ENCODE measurements at regions not wholly inside any gene's neighbourhood (a gene's known extent, or its start where the extent isn't known, plus 50 kb on each side); places are given as distances from the start of the nearest gene placed in this dataset.
"Not testable (repeated sequence)": the region's sequence is repeated elsewhere in the genome, so short reads cannot be mapped to it uniquely, and the experiment has no call there.

DNA sequence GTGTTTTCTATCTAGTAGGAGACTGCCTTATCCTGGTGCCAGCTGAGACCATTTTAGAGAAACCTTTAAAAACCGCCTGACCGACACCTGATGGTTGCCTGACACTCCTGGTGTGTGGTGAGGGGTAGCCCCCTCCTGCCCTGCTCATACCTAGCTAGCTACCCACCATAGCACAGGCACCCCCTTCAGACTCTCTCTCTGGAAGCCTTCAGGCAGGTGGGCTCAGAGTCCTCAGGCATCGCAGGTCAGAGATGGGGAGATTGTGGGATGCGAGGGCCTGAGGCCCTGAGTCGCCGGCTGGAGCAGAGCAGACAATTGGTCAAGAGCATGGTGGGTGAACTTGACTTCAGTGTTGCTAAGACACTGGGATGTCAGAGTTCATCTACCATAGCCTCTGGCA is 424.6 kb downstream of the BRD1 start:
- DNase-seq = no peak

DNA sequence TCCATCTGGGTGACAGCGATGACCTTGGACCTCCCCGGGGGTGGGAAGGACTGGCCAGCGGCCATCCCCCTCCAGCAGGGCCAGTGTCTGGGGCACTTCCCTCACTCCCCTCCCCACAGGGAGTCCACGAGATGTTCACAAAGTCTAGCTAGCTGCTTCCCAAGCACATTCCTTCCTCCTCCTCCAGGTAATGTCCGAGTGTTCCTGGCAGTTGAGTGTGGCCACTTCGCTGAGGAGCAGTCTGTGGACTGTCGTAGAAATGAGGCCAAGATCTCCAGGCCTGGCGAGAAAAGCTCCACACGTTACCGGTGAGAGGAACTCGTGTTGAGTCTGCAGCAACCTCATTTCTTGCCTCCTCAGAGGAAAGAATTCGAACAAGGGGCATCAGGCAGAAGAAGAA is 425.5 kb downstream of the BRD1 start:
- DNase-seq = no peak

DNA sequence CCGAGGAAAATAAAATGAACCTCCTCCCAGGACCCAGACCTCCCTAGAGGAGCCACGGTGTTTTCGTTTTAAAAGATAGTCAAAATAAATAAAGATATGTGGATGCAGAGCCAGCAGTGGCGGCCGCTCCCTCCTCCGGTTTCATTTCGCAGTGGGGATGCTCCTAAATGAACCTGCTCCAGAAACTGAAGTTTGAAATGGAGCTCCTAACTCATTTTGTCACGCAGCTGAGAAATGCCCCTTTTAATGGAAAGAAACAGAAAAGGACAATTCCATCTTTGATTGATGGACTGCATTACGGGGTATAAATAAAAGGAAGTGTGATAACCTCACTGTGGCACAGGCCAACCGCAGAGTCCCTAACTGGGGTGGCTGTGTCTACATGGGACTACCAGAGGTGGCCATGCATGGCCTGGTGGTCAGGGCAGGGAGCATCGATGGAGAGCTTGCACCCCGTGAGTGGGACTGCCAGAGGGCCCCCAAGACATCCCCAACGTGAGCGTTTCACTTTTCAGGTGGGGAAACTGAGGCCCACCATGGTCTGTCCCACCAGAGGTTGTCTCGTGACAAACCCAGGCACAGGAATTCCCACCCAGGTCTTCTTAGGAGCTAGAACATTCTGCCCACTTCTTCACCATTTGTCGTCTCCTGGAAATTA is 426.6 kb downstream of the BRD1 start:
- no peak for DNase-seq

DNA sequence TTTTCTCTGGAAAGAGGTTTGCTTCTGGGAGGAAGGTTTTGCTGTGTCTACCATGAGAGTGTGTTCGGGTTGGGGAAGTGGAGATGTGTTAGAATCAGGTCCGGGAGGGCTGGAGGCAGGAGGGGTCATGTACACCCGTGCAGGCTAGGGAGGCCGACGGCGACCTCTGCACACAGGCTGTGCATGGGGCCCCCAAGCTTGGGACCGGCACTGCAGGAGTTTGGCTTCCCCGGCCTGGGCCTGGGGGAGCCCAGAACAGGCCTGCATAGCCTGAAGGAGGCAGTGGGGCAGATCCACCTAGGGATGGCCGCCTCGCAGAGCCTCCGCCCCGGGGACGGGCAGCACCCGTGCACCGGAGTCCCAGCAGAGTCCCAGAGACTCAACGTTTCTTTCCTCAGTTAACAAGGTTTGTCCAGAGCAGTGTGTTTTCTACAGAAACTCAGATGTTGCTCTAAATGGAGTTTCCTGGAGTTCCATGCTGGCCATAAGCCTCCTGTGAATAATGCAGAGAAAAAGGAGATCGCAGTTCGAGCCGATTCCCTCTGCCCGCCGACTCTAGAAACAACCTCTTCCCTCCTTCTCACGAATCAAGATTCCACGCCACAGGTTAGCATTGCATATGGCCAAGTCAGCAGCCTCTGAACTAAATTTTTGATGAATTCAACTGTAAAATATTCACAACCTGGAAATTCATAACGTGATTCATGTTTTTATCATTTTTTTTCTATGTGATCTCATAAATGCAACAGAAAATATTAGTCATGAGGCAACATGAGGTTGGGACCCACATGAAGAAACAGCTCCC is 427.3 kb downstream of the BRD1 start:
- DNase-seq = no peak

DNA sequence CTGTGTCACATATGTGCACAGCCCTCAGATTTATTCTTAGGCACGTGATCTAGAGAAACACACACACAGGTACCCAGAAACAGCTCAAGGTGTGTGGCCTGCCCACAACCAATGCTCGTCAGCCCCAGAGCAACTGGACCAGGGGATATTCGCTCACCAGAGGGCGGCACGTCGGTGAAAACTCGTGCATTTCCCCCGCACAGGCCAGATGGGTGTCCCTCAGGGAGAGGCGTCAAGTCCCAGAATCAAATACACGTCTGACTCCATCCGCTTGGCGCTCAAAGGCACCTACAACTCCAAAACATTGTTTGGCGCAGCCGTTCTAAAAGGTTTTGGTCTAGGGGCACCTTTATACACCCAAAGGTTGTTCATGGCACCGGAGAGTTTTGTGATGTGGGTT is 429.0 kb downstream of the BRD1 start:
- DNase-seq = no peak

DNA sequence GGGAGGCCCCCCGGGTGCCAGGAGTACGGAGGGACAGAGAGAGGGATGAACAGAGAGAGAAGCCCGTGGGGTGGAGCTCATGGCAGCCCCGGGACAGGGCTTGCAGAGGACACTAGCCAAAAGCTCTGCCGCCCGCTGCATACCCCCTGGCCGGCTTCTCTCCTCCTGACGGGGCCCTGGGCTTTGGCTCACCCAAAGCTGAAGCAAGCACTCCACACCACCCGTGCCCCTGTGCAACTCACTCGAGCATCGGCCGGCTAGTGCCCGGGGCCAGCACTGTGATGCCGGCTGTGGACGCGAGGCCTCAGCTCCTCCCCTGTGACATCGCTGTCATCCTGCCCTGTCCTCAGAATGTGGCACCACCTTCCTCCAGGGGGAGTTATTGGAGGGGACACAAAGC is 429.6 kb downstream of the BRD1 start:
- DNase-seq = no peak

DNA sequence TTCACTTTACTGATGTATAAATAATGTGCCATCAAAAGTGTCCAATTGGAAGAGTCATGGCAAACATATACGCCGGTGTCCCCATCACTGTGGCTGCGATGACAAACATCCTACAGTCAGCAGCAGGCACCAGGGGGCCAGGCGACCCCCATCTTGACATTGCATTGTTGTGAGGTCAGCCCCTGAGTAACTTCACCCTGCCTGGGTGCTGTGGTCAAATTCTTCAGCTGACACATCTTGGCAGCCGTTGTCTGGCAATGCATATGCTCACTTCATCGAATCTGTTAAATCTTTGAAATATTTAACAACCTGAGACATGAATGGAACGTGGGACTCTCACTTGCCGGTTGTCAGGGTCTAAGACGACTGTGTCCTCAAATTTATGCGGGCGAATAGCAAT is 430.9 kb downstream of the BRD1 start:
- no peak for DNase-seq

DNA sequence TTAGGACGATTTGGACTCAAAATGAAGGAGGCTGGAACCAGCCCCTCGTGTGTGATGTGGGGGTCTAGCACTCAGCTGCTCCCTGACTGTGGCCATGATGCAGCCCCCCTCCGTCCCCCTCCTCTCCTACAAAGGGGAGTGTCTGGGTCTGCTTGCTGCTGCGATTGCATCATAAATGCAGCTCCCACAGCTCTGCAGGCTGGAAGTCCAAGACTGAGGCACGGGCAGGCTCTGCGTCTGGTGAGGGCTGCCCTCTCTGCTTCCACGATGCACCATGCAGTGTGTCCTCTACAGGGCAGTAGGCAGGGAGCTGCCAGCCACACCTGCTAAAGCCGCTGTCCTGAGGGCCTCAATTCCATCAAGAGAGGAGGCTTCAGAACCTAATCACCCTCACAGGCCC is 432.1 kb downstream of the BRD1 start:
- no peak for DNase-seq

DNA sequence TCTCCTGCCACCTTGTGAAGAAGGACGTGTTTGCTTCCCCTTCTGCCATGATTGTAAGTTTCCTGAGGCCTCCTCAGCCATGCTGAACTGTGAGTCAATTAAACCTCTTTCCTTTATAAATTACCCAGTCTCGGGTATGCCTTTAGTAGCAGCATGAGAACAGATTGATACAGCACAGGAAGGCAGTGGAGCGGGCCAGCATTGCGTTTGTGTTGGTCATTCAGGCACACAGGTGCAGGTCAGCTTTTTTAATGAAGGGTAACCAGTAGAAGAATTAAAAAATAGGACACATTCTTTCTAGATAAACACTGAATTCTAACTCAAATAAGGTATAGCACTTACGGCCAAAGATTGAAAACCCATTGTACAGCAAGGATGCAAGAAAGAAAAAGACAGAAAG is 432.6 kb downstream of the BRD1 start:
- not testable (repeated sequence) for DNase-seq

DNA sequence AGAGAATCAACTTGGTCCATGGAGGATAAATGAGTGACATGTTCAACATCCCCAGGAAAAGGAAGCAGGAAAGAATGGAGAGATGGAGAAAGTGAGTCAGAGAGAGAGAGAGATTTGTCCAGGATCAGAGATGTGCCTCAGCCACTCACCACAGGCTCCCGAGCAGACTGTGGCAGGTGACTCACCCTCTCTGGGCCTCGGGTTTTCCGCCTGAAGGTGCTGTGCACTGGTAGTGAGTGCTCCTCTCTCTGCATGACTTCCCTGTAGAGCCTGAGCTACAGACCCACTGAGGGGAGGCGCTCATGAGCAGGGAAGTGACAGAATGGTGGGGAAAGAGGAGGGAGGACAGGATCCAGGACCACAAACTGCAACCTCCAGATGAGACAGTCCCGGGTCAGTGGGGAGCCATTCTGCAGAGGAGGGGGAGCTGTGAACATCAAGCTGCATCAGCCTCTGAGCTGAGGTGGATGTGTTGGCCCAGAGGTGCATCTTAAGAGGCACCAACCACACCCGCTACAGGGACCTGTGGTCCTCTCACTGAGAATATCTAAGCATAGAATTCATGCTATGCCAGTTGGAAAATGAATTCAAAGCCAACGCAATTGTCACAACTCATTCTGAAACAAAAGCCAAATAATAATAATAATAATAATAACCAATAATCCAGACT is 433.4 kb downstream of the BRD1 start:
- DNase-seq = no peak

DNA sequence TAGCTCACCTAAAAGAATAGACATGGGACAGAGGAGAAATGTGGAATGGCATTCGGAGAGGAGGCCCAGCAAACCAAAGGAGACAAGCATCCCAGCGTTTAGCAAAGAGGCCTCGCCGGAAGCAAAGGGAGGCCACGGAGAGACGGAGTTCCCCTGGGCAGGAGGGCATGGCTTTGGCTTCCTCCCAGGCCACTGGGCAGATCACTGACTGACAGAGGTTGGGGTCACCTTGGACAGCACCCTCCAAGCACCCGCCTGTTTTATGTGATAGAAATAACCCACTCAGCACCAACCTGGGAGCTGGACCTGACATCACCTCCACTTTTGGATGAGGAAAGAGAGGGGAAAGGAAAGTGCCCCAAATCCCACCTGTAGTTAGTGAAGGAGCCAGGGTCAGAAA is 434.1 kb downstream of the BRD1 start:
- no peak for DNase-seq

DNA sequence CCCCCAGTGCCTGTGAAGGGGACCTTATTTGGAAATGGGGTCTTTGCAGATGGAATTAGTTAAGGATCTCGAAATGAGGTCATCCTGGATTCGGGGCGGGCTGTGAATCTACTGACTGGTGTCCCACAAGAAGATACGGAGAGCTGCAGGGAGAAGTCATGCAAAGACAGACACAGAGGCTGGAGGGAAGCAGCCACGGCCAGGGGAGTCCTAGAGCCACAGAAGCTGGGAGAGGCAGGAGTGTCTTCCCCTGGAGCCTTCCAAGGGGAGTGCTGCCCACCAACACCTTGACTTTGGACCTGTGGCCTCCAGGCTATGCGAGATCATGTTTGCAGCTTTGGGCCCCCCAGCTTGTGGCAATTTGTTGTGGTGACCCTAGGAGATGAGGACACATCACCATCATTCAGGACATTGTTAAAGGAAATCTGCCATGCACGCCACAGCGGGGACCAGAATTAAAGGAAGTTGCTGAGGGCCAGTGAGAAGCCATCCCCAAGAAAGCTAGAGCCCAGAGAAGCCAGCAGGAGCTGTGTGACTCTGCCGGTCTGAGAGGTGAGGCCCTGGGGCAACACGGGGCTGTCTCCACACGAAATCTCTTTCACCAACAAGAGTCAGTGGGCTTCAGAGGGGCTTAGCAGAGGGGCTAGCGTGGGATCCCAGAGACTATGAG is 434.7 kb downstream of the BRD1 start:
- DNase-seq = no peak

DNA sequence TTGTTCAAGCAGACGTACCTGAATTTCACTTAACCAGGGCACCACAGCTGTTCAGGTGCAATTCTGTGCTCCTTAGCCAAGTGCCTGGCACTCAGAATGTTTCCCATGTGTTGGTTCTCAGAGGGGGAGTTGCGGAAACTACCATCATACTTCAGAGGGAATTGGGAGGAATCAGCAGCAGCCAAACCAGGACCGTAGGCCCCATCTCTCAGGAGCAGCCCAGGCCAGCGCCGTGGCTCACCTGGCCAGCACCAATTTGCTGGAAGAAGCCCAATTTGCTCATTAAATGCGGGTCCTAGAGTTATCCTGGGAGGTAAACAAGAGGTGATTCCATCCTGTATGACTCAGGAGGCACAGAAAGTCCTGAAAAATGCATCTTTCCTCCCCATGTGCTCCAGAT is 435.4 kb downstream of the BRD1 start:
- no peak for DNase-seq

DNA sequence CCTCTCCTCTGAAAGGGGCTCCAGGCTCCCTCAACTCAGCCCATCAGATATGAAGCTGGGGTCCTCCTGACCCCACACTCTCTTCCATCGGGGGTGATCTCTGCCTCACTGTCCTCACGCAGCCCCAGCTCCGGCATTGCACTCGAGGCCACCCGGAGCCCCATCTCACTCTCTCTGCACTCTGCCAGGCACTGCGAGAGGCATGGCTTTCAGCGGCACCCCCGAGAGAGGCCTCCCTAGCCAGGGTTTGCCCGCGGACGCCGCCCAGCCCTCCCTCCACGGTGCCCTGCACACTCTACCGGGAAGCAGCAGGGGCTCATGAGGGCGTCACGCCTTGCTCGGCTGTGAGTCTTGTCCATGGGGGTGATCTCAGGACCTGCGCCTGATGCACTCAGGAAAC is 436.2 kb downstream of the BRD1 start:
- no peak for DNase-seq

DNA sequence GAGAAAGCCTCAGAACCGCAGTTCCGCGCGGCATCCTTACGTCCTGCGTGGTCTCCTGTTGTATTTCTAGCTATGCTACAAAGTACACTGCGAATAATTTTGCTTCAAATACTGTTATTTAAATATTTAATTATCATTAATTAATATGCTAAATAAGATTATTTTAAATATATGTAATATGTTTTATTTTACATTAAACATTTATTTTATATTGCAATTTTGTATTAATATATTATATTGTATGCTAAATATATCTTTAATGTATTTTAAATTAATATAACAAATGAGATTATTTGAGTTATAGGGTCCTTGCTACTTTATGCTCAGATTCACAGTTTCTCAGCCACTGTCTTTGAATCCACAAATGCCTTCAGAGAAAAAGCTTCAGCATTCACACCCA is 436.7 kb downstream of the BRD1 start:
- no peak for DNase-seq

DNA sequence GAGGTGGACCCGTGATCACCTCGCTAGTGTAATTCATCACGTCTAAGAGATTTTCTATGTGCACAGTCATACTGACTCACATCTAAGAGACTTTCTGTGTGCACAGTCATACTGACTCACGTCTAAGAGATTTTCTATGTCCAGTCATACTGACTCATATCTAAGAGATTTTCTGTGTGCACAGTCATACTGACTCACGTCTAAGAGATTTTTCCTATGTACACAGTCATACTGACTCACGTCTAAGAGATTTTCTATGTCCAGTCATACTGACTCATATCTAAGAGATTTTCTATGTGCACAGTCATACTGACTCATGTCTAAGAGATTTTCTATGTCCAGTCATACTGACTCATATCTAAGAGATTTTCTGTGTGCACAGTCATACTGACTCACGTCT is 443.8 kb downstream of the BRD1 start:
- DNase-seq = not testable (repeated sequence)

DNA sequence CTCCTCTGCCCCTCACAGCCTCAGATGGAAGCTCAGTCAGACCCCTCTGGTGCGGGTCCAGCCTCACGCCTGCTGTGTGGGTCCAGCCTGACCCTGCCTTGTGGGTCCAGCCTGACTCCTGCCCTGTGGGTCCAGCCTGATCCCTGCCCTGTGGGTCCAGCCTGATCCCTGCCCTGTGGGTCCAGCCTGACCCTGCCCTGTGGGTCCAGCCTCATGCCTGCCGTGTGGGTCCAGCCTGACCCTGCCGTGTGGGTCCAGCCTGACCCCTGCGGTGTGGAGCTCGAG is 445.3 kb downstream of the BRD1 start:
- DNase-seq = no peak

DNA sequence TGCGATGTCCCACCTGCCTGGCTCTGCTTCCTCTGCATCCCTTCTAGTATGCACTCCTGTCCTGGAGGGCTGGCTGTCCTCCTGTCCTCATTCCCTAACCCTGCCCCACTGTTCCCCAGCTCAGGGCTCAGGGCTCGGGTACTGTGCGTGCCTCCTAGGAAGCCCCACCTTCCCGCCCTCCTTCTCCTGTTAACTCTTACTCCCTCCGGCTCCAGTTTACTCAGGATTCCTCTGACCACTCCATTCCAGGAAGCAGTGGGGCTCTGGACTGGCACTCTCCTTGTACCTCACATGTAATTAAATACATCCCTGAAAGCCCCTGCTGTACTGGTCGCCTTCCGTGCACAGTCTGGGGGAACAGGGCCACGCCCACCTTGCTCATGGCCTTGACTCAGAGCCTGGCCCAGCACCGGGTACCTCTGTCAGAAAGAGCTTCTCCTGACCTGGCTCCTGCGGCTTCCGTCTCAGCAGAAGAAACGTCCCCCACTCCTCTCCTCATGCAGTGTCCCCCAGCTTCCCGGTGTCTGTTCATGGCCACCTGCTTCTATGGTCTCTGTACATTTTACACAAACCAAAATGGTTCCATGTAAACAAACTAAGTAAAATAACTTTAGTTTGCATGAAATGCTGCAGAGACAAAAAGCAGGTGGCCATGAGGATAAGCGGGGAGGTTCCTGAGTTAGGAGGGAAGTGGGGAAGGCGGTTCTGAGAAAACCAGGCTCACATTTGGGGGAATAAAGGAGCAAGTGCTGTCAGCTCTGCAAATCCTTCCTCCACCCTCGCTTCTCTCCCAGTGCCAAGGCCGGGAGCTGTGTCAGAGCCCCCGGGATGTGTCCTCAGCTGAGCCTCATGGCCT is 445.9 kb downstream of the BRD1 start:
- no peak for DNase-seq

DNA sequence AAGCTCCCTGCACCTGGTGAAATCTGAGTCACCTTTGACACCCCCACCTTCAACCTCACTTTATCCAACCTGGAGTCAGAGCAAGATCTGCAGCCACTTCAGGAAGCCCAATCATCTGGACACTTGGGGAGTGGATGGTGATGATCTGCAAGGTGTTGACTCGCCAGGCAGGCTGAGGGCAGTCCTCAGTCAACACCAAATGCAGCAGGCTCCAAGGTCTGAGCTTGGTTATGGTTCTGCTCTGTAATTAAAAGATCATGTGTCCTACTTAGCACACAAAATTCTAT is 446.9 kb downstream of the BRD1 start:
- no peak for DNase-seq

DNA sequence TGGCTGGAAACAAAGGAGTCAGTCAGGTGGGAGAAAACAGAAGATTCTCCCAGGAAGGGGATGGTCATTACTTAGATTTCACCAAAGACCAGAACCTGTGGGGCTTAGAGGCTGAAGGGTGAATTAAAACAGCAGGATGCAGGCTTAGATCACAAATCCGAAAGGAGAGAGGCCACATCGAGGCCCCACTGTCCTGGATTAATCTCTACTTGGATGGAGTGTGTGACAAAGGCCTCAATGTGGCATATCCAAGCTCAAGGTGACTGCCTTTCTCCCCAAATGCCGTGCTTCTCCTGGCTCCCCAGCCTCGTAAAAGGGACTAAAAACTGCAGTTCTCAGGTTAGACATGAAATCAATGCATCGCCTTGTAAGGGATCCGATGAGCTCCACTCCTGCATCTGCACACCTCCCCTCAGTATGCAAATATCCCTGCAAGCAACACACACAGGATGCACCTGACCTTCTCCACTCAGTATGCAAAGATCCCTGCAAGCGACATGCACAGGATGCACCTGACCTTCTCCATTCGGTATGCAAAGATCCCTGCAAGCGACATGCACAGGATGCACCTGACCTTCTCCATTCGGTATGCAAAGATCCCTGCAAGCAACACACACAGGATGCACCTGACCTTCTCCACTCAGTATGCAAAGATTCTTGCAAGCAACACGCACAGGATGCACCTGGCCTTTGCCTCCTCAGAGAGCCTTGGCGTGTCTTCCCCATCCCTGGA is 447.4 kb downstream of the BRD1 start:
- no peak for DNase-seq

DNA sequence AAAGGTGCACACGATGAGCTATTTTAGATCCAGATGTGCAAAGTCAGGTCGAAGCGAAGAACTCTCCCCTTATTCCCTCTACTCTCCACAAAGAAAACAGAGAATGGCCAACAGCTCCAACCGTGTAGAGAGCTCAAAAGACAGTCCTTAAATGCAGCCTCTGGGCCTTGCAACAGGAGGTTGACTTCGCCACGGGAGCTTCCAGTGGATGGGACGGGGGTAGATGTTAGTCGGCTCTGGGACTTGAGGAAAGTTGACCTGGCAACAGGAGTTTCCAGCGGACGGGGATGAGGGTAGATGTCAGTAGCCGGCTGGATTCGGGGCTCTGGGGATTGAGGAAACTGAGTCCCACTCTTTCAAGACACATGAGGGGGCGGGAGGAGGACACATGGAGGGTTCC is 450.4 kb downstream of the BRD1 start:
- DNase-seq = no peak

DNA sequence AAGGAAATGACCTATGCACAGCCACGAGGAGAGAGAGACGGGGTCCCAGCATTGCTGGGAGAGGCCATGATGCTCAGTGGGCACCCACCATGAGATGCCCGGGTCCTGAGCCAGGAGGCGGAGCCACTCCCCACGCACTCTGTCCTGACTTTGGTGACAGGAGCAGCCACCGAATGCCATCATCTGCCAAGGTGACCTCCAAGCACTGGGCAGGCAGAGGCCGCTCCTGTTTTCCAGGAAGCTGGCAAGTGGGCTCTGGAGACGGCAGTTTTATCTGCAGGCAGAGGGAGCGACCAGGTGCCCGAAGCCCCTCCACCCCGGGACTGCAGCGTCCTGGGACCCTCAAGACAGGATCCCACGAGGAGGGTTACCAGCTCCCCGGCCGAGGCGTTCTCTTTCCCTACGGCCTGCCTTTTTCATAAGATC is 453.9 kb downstream of the BRD1 start:
- DNase-seq = no peak

DNA sequence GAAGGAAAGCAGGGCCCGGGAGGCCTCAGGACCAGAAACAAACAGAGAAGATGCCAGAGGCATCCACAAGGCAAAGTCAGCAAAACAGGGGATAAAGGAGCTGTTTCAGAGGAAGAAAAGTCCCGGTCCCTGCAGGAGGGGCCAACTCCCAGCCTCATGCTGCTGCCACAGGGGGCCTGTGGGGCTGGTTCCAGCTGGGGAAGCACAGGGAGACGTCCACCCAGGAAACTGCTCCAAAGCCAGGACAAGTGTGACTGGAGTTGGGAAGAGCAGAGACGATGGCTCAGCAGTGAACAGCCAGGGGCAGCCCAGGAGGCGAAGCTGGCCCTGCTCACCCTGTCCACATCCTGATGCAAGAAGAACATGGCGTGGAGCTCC is 454.4 kb downstream of the BRD1 start:
- no peak for DNase-seq
